ENCODE measurements at regions not wholly inside any gene's neighbourhood (a gene's known extent, or its start where the extent isn't known, plus 50 kb on each side); places are given as distances from the start of the nearest gene placed in this dataset.

- TF ChIP-seq, protein P1, sequence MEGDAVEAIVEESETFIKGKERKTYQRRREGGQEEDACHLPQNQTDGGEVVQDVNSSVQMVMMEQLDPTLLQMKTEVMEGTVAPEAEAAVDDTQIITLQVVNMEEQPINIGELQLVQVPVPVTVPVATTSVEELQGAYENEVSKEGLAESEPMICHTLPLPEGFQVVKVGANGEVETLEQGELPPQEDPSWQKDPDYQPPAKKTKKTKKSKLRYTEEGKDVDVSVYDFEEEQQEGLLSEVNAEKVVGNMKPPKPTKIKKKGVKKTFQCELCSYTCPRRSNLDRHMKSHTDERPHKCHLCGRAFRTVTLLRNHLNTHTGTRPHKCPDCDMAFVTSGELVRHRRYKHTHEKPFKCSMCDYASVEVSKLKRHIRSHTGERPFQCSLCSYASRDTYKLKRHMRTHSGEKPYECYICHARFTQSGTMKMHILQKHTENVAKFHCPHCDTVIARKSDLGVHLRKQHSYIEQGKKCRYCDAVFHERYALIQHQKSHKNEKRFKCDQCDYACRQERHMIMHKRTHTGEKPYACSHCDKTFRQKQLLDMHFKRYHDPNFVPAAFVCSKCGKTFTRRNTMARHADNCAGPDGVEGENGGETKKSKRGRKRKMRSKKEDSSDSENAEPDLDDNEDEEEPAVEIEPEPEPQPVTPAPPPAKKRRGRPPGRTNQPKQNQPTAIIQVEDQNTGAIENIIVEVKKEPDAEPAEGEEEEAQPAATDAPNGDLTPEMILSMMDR (IDR thresholded peaks at IDR 0.05): no peak
- TF ChIP-seq POLR2A (IDR thresholded peaks at IDR 0.05): no peak
Observed at GRCh38 chr10:33410860-33411234, 76.4 kb upstream of the NRP1 start.

Measured in right lobe of liver (tissue), 4 donors.